Mesenchymal stem cell (in vitro differentiated cells and primary cell): ENCODE measurements at regions not wholly inside any gene's neighbourhood (a gene's known extent, or its start where the extent isn't known, plus 50 kb on each side); places are given as distances from the start of the nearest gene placed in this dataset.

Experiments
- DNase-seq: peaks from one replicate; pipeline ENCODE4 v3.0.0-alpha.2; 2013
- H2AFZ ChIP-seq: one replicate; pipeline ENCODE4 v1.6.1; 2013; ENCODE audit warnings: low read depth, mild to moderate bottlenecking, control low read depth, inconsistent platforms, low read length, moderate library complexity
- H2AK5ac ChIP-seq: 2 replicates; pipeline ENCODE4 v1.6.1; 2013; ENCODE audit warnings: low read length, moderate library complexity, mild to moderate bottlenecking, inconsistent platforms; ENCODE audit not compliant: severe bottlenecking
- H2BK120ac ChIP-seq: one replicate; pipeline ENCODE4 v1.6.1; 2013; ENCODE audit warnings: low read depth, mild to moderate bottlenecking, inconsistent platforms, low read length, moderate library complexity
- H2BK12ac ChIP-seq, 2 experiments: one replicate each; pipeline ENCODE4 v1.6.1; 2013; ENCODE audit warnings: inconsistent platforms in 2 of 2, low read length in 2 of 2, mild to moderate bottlenecking in 2 of 2, moderate library complexity in 2 of 2, control low read depth in 1 of 2
- H2BK15ac ChIP-seq: one replicate; pipeline ENCODE4 v1.6.1; 2013; ENCODE audit warnings: mild to moderate bottlenecking, low read depth, inconsistent platforms; ENCODE audit not compliant: poor library complexity, severe bottlenecking
- H2BK5ac ChIP-seq: 2 replicates; pipeline ENCODE4 v1.6.1; 2013; ENCODE audit warnings: low read depth, mild to moderate bottlenecking, low read length, control low read depth, inconsistent platforms; ENCODE audit not compliant: poor library complexity, severe bottlenecking
- H3K14ac ChIP-seq, 2 experiments: one replicate each; pipeline ENCODE4 v1.6.1; 2013; ENCODE audit warnings: inconsistent platforms in 2 of 2, low read length in 2 of 2, control low read depth in 1 of 2, mild to moderate bottlenecking in 1 of 2, moderate library complexity in 1 of 2
- H3K18ac ChIP-seq, 2 experiments: one replicate each; pipeline ENCODE4 v1.6.1; 2013; ENCODE audit warnings: inconsistent platforms in 2 of 2, low read length in 2 of 2, control low read depth in 1 of 2, low read depth in 1 of 2, mild to moderate bottlenecking in 1 of 2
- H3K23ac ChIP-seq, 2 experiments: one replicate each; pipeline ENCODE4 v1.6.1; 2013; ENCODE audit warnings: inconsistent platforms in 2 of 2, low read length in 2 of 2, mild to moderate bottlenecking in 2 of 2, moderate library complexity in 2 of 2, control low read depth in 1 of 2
- H3K27ac ChIP-seq: 2 replicates; pipeline ENCODE4 v1.5.1; 2013; ENCODE audit warnings: mild to moderate bottlenecking, moderate library complexity, low read length, control low read depth, inconsistent platforms; ENCODE audit not compliant: poor library complexity, severe bottlenecking
- H3K27me3 ChIP-seq, 2 experiments: 2 replicates each; pipeline versions ENCODE4 v1.6.1 to v1.7.0; 2013; ENCODE audit warnings: low read length in 2 of 2, mild to moderate bottlenecking in 2 of 2, moderate library complexity in 2 of 2, control low read depth in 1 of 2, inconsistent platforms in 1 of 2; ENCODE audit not compliant: control insufficient read depth in 1 of 2, insufficient read depth in 1 of 2
- H3K36me3 ChIP-seq, 2 experiments: 2 replicates each; pipeline versions ENCODE4 v1.6.1 to v1.7.0; 2013; ENCODE audit warnings: low read length in 2 of 2, control low read depth in 1 of 2, inconsistent platforms in 1 of 2, low read depth in 1 of 2, mild to moderate bottlenecking in 1 of 2; ENCODE audit not compliant: insufficient read depth in 2 of 2, control insufficient read depth in 1 of 2
- H3K4ac ChIP-seq, 2 experiments: one replicate each; pipeline ENCODE4 v1.6.1; 2013; ENCODE audit warnings: inconsistent platforms in 2 of 2, low read length in 2 of 2, mild to moderate bottlenecking in 2 of 2, moderate library complexity in 2 of 2, control low read depth in 1 of 2, low read depth in 1 of 2
- H3K4me1 ChIP-seq: 2 replicates; pipeline ENCODE4 v1.6.1; 2013; ENCODE audit warnings: low read depth, low read length, control low read depth; ENCODE audit not compliant: control insufficient read depth, insufficient read depth
- H3K4me2 ChIP-seq: 2 replicates; pipeline ENCODE4 v1.6.1; 2013; ENCODE audit warnings: low read length, mild to moderate bottlenecking, inconsistent platforms; ENCODE audit not compliant: poor library complexity, severe bottlenecking
- H3K4me3 ChIP-seq, 2 experiments: 2 replicates each; pipeline versions ENCODE4 v1.5.1 to v1.7.0; 2013; ENCODE audit warnings: low read length in 2 of 2, mild to moderate bottlenecking in 2 of 2, control low read depth in 1 of 2, low read depth in 1 of 2; ENCODE audit not compliant: insufficient read depth in 1 of 2
- H3K79me1 ChIP-seq: replicated peaks from 2 replicates; pipeline ENCODE4 v1.6.1; 2013; ENCODE audit warnings: mild to moderate bottlenecking, control low read depth, low read length, inconsistent platforms; ENCODE audit not compliant: poor library complexity, severe bottlenecking
- H3K9ac ChIP-seq: 2 replicates; pipeline ENCODE4 v1.7.0; 2013; ENCODE audit warnings: mild to moderate bottlenecking, low read length, moderate library complexity
- H3K9me3 ChIP-seq: 2 replicates; pipeline ENCODE4 v1.7.0; 2013; ENCODE audit warnings: mild to moderate bottlenecking, low read length; ENCODE audit not compliant: control insufficient read depth
- H4K8ac ChIP-seq: one replicate; pipeline ENCODE4 v1.6.1; 2013; ENCODE audit warnings: inconsistent platforms, mild to moderate bottlenecking, low read length, moderate library complexity
- H4K91ac ChIP-seq: one replicate; pipeline ENCODE4 v1.6.1; 2013; ENCODE audit warnings: mild to moderate bottlenecking, low read length, inconsistent platforms
- WGBS: methylation state at CpG from one replicate; pipeline ENCODE4 v1.1.7; 2013; ENCODE audit warnings: mixed read lengths; 5-methylcytosine and 5-hydroxymethylcytosine counted together

GRCh38 chr20:22503577-22503976, 80.8 kb downstream of the FOXA2 start:
- no peak overlapping the region for H3K4ac ChIP-seq
- no peak overlapping the region for H3K27ac ChIP-seq
- H2BK12ac ChIP-seq = no peak overlapping the region
- H4K91ac ChIP-seq = no peak overlapping the region
- no peak overlapping the region for H2AFZ ChIP-seq
- H4K8ac ChIP-seq = no peak overlapping the region
- no peaks in the 10 kb centered on the region for H3K36me3 ChIP-seq
- no peaks in the 10 kb centered on the region for H3K27me3 ChIP-seq
- H2AK5ac ChIP-seq = no peak overlapping the region
- H3K4me3 ChIP-seq = no peak overlapping the region
- DNase-seq = no peak
- no peak overlapping the region for H2BK15ac ChIP-seq
- H3K9me3 ChIP-seq = no peaks in the 10 kb centered on the region
- WGBS = 73% methylated on average over 4 of the region's 4 CpGs
- H3K23ac ChIP-seq = no peak overlapping the region
- H2BK120ac ChIP-seq = no peak overlapping the region
- H3K4me2 ChIP-seq = no peak overlapping the region
- H3K18ac ChIP-seq = no peak overlapping the region
- no peaks in the 10 kb centered on the region for H3K79me1 ChIP-seq
- no peak overlapping the region for H2BK5ac ChIP-seq
- no peak overlapping the region for H3K9ac ChIP-seq
- no peaks in the 10 kb centered on the region for H3K4me1 ChIP-seq
- no peak overlapping the region for H3K14ac ChIP-seq

- H3K4me3 ChIP-seq = no peak overlapping the region
- no peak overlapping the region for H2BK120ac ChIP-seq
- no peak overlapping the region for H3K4me2 ChIP-seq
- no peak overlapping the region for H4K91ac ChIP-seq
- no peak overlapping the region for H2BK5ac ChIP-seq
- no peaks in the 10 kb centered on the region for H3K36me3 ChIP-seq
- H2AK5ac ChIP-seq = no peak overlapping the region
- H2BK15ac ChIP-seq = no peak overlapping the region
- no peak overlapping the region for H2AFZ ChIP-seq
- no peaks in the 10 kb centered on the region for H3K4me1 ChIP-seq
- no peaks in the 10 kb centered on the region for H3K79me1 ChIP-seq
- no peak overlapping the region for H3K9ac ChIP-seq
- no peak overlapping the region for H4K8ac ChIP-seq
- H3K23ac ChIP-seq = no peak overlapping the region
- no peaks in the 10 kb centered on the region for H3K9me3 ChIP-seq
- no peak overlapping the region for H3K4ac ChIP-seq
- no peak overlapping the region for H3K18ac ChIP-seq
- no peak for DNase-seq
- H3K27ac ChIP-seq = no peak overlapping the region
- H3K27me3 ChIP-seq = no peaks in the 10 kb centered on the region
- no peak overlapping the region for H3K14ac ChIP-seq
- no peak overlapping the region for H2BK12ac ChIP-seq
- 74% methylated on average over 10 of the region's 10 CpGs for WGBS
Observed at GRCh38 chr20:22502731-22503191, 81.6 kb downstream of the FOXA2 start.

GRCh38 chr20:22501566-22502344, 82.6 kb downstream of the FOXA2 start:
- no peak overlapping the region for H4K91ac ChIP-seq
- H3K23ac ChIP-seq = no peak overlapping the region
- H3K4me3 ChIP-seq = no peak overlapping the region
- no peak for DNase-seq
- H2AFZ ChIP-seq = no peak overlapping the region
- no peak overlapping the region for H2BK12ac ChIP-seq
- H3K9me3 ChIP-seq = no peaks in the 10 kb centered on the region
- no peaks in the 10 kb centered on the region for H3K36me3 ChIP-seq
- no peaks in the 10 kb centered on the region for H3K27me3 ChIP-seq
- no peak overlapping the region for H3K4ac ChIP-seq
- WGBS = 65% methylated on average over 11 of the region's 11 CpGs
- H2BK120ac ChIP-seq = no peak overlapping the region
- H3K18ac ChIP-seq = no peak overlapping the region
- H3K14ac ChIP-seq = no peak overlapping the region
- H3K4me2 ChIP-seq = no peak overlapping the region
- H2BK15ac ChIP-seq = no peak overlapping the region
- H3K79me1 ChIP-seq = no peaks in the 10 kb centered on the region
- no peak overlapping the region for H3K9ac ChIP-seq
- no peak overlapping the region for H4K8ac ChIP-seq
- no peak overlapping the region for H3K27ac ChIP-seq
- H2AK5ac ChIP-seq = no peak overlapping the region
- H2BK5ac ChIP-seq = no peak overlapping the region
- H3K4me1 ChIP-seq = no peaks in the 10 kb centered on the region

GRCh38 chr20:22501034-22501433, 83.3 kb downstream of the FOXA2 start:
- no peak overlapping the region for H3K18ac ChIP-seq
- H2BK15ac ChIP-seq = no peak overlapping the region
- H4K8ac ChIP-seq = no peak overlapping the region
- no peak overlapping the region for H3K4me3 ChIP-seq
- no peaks in the 10 kb centered on the region for H3K9me3 ChIP-seq
- no peak overlapping the region for H3K4me2 ChIP-seq
- H3K4me1 ChIP-seq = no peaks in the 10 kb centered on the region
- DNase-seq = no peak
- no peak overlapping the region for H3K23ac ChIP-seq
- H3K27ac ChIP-seq = no peak overlapping the region
- no peak overlapping the region for H2AK5ac ChIP-seq
- H3K4ac ChIP-seq = no peak overlapping the region
- H3K79me1 ChIP-seq = no peaks in the 10 kb centered on the region
- H3K14ac ChIP-seq = no peak overlapping the region
- H2BK120ac ChIP-seq = no peak overlapping the region
- H4K91ac ChIP-seq = no peak overlapping the region
- no peak overlapping the region for H2BK5ac ChIP-seq
- H2AFZ ChIP-seq = no peak overlapping the region
- H2BK12ac ChIP-seq = no peak overlapping the region
- no peak overlapping the region for H3K9ac ChIP-seq
- H3K36me3 ChIP-seq = no peaks in the 10 kb centered on the region
- H3K27me3 ChIP-seq = no peaks in the 10 kb centered on the region
